Transverse colon (tissue), 4 donors: ENCODE measurements at regions not wholly inside any gene's neighbourhood (a gene's known extent, or its start where the extent isn't known, plus 50 kb on each side); places are given as distances from the start of the nearest gene placed in this dataset.

Source experiments
- DNase-seq: peaks from one replicate; pipeline ENCODE4 v3.0.0-alpha.2; 2019
- H3K27ac ChIP-seq, 4 donors: fragments of 200-600 bp; sonication (generic); 2 replicates each; pipeline ENCODE4 v1.5.1; 2016 to 2018; ENCODE audit warnings: inconsistent platforms in 4 of 4
- H3K27me3 ChIP-seq: fragments of 200-600 bp; sonication (generic); 2 replicates; pipeline ENCODE4 v1.5.1; 2017; ENCODE audit warnings: inconsistent platforms
- H3K36me3 ChIP-seq, 4 donors: fragments of 200-600 bp; sonication (generic); 2 replicates each; pipeline ENCODE4 v1.5.1; 2017 to 2019; ENCODE audit warnings: inconsistent platforms in 4 of 4
- H3K4me1 ChIP-seq, 4 donors: fragments of 200-600 bp; sonication (generic); 2 replicates each; pipeline ENCODE4 v1.5.1; 2017 to 2020; ENCODE audit warnings: inconsistent platforms in 4 of 4
- H3K4me3 ChIP-seq, 4 donors: fragments of 200-600 bp; sonication (generic); 1 replicate in 1 of 4; 2 replicates in 3 of 4; pipeline versions ENCODE4 v1.5.1 to v1.6.1; 2017 to 2019; ENCODE audit warnings: inconsistent platforms in 4 of 4
- H3K9me3 ChIP-seq, 2 donors: fragments of 200-600 bp; sonication (generic); 2 replicates each; pipeline ENCODE4 v1.5.1; 2017 to 2019; ENCODE audit warnings: inconsistent platforms in 2 of 2
- CTCF ChIP-seq, 5 experiments: fragments of 200-600 bp in 3 of 5; fragments of 450-650 bp in 2 of 5; sonication (generic) in 3 of 5; IDR thresholded peaks; 1 replicate in 2 of 5; 2 replicates in 3 of 5; pipeline ENCODE4 v1.5.1; 2016 to 2017; ENCODE audit warnings: antibody characterized with exemption in 5 of 5, inconsistent platforms in 3 of 5, mild to moderate bottlenecking in 2 of 5, moderate library complexity in 1 of 5
- EP300 ChIP-seq: sonication (generic); formaldehyde crosslinking; IDR thresholded peaks from one replicate; pipeline ENCODE4 v1.6.1; 2017; ENCODE audit warnings: antibody characterized with exemption, low read depth
- POLR2A ChIP-seq: fragments of 450-650 bp; IDR thresholded peaks from one replicate; pipeline ENCODE4 v1.6.1; 2016; ENCODE audit warnings: antibody characterized with exemption, mild to moderate bottlenecking, moderate library complexity
- POLR2AphosphoS5 ChIP-seq, 3 donors: sonication (generic); formaldehyde crosslinking; IDR thresholded peaks; one replicate each; pipeline ENCODE4 v1.6.1; 2016; ENCODE audit warnings: antibody characterized with exemption in 3 of 3
- WGBS, 2 donors: methylation state at CpG; one replicate each; pipeline ENCODE4 v1.1.5; 2018; ENCODE audit warnings: low coverage in 1 of 2; 5-methylcytosine and 5-hydroxymethylcytosine counted together
- in situ Hi-C, 4 donors: fragments of 200-750 bp; cut with MboI; loops; one replicate each; pipeline versions ENCODE4 v1.15.0 to v1.15.1; 2017; ENCODE audit warnings: low sequenced_read_pairs in 3 of 4, low pct_ligation_motif_present in 1 of 4, low pct_unique_long_range_greater_than_20kb in 1 of 4
- intact Hi-C: fragments of 100-400 bp; cut with DNase I; formaldehyde crosslinking; loops from one replicate; pipeline ENCODE4 v1.15.1; 2023; ENCODE audit warnings: low total_unique reads

- intact Hi-C loops (no loop called here), in situ Hi-C loops (no loop called here)
- no peak overlapping the region for H3K27ac ChIP-seq
- no peaks in the 10 kb centered on the region for H3K4me1 ChIP-seq
- no peaks in the 10 kb centered on the region for H3K9me3 ChIP-seq
- 85 to 88% methylated on average over 3 of the region's 3 CpGs for WGBS, 2 donors
- no peak for DNase-seq
- H3K36me3 ChIP-seq = no peaks in the 10 kb centered on the region
- no peak overlapping the region for H3K4me3 ChIP-seq
- TF ChIP-seq POLR2A = no peak
- TF ChIP-seq EP300 = no peak
- TF ChIP-seq POLR2AphosphoS5 (IDR thresholded peaks at IDR 0.05) = no peak
- no peak for TF ChIP-seq CTCF (IDR thresholded peaks at IDR 0.05)
- no peaks in the 10 kb centered on the region for H3K27me3 ChIP-seq
Observed at GRCh38 chr21:16181018-16181417, 451.2 kb downstream of the USP25 start.

- H3K9me3 ChIP-seq = no peaks in the 10 kb centered on the region
- in situ Hi-C loops (no loop called here), intact Hi-C loops (no loop called here)
- TF ChIP-seq EP300 (no peak), CTCF (IDR thresholded peaks at IDR 0.05) (no peak), POLR2AphosphoS5 (IDR thresholded peaks at IDR 0.05) (no peak), POLR2A (no peak)
- no peak for DNase-seq
- no peak overlapping the region for H3K4me3 ChIP-seq
- no peaks in the 10 kb centered on the region for H3K27me3 ChIP-seq
- WGBS, 2 donors = 38 to 65% methylated on average over 1 of the region's 1 CpG
- H3K27ac ChIP-seq = no peak overlapping the region
- H3K36me3 ChIP-seq = no peaks in the 10 kb centered on the region
- H3K4me1 ChIP-seq = no peaks in the 10 kb centered on the region
Observed at GRCh38 chr21:16185766-16186165, 456.0 kb downstream of the USP25 start.

DNA sequence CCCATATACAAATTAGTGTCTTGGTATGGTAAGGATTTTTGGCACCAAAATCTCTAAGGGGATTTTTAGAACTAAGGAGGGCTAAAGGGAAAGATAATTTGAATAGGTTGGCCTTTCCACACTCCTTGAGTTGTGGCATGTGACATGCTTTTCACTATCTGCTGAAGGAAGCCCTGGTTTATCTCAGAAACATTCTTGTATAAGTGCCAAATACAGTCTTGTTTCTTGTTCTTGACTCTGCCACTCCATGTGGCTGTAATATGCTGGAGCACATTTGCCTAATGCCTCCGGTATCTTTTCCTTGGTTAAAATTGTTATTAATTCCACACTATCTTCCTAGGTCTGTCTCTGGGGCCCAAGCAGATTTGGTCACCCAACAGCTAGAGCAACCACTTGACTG is 457.0 kb downstream of the USP25 start:
- H3K27ac ChIP-seq = no peak overlapping the region
- intact Hi-C loops (no loop called here), in situ Hi-C loops (no loop called here)
- H3K9me3 ChIP-seq = no peaks in the 10 kb centered on the region
- H3K4me1 ChIP-seq = no peaks in the 10 kb centered on the region
- no peak for DNase-seq
- no peak for TF ChIP-seq EP300
- no peak for TF ChIP-seq POLR2AphosphoS5 (IDR thresholded peaks at IDR 0.05)
- TF ChIP-seq POLR2A = no peak
- TF ChIP-seq CTCF (IDR thresholded peaks at IDR 0.05) = no peak
- H3K4me3 ChIP-seq = no peak overlapping the region
- H3K27me3 ChIP-seq = no peaks in the 10 kb centered on the region
- H3K36me3 ChIP-seq = no peaks in the 10 kb centered on the region
- 73% methylated on average over 1 of the region's 1 CpG; no CpG with 5 or more reads in 1 of the 2 donors for WGBS, 2 donors

GRCh38 chr21:16187603-16188301 is 458.0 kb downstream of the USP25 start:
- no peak for DNase-seq
- no peaks in the 10 kb centered on the region for H3K9me3 ChIP-seq
- 68 to 76% methylated on average over 2 of the region's 2 CpGs for WGBS, 2 donors
- intact Hi-C loops (no loop called here), in situ Hi-C loops (no loop called here)
- no peak overlapping the region for H3K27ac ChIP-seq
- H3K4me1 ChIP-seq = no peaks in the 10 kb centered on the region
- H3K27me3 ChIP-seq = no peaks in the 10 kb centered on the region
- no peaks in the 10 kb centered on the region for H3K36me3 ChIP-seq
- TF ChIP-seq CTCF (IDR thresholded peaks at IDR 0.05) (no peak), POLR2AphosphoS5 (IDR thresholded peaks at IDR 0.05) (no peak), POLR2A (no peak), EP300 (no peak)
- H3K4me3 ChIP-seq = no peak overlapping the region
